ENCODE measurements at regions not wholly inside any gene's neighbourhood (a gene's known extent, or its start where the extent isn't known, plus 50 kb on each side); places are given as distances from the start of the nearest gene placed in this dataset.

DNA sequence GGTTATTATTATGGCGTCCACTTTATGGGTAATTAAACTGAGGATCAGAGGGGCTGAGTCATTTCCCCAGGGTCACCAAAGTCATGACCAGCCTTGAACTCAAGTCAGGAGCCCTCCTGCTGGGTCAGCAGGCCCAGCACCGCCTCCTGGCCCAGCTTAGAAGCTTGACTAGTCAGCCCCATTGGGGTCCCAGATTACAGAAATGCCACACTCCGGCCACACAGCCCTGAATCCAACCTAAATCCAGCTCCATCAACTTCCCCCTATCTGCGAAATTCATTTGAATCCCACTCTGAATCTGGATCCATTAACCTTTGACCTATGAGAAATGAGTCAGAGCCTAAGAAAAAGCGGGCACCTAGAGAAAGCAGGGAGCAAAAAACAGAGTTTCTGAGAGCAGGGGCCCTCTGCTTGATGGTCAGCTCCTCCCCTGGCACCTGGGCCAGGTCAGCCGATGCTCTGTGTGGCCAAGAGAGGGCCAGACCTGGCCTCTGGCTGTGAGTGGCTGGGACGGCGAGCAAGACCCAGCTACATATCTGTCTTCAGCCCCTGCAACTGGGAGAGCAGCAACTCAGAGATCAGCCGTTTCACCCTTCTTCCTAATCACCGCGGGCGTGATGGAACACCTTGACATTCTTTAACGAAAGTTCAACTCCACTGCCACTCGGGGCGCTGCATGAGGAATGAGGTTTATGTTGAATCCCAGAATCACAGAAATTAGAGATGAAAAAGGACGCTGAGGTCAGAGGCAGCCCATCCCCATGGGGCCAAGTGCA is 196.1 kb downstream of the TRIM29 start:
- H3K27me3 Mint-ChIP-seq, result peaks cover 4% of the 10 kb centered on the region
- no peaks in the 10 kb centered on the region for H3K4me1 Mint-ChIP-seq
- no peak overlapping the region for H3K27ac Mint-ChIP-seq
- no peaks in the 10 kb centered on the region for H3K36me3 Mint-ChIP-seq
- H3K4me3 Mint-ChIP-seq, result no peak overlapping the region
- ATAC-seq (ENCODE audit: low read depth), result no peak
- DNase-seq, result no peak
- POLR2A ChIA-PET, result no interaction called here
- no peaks in the 10 kb centered on the region for H3K9me3 Mint-ChIP-seq

DNA sequence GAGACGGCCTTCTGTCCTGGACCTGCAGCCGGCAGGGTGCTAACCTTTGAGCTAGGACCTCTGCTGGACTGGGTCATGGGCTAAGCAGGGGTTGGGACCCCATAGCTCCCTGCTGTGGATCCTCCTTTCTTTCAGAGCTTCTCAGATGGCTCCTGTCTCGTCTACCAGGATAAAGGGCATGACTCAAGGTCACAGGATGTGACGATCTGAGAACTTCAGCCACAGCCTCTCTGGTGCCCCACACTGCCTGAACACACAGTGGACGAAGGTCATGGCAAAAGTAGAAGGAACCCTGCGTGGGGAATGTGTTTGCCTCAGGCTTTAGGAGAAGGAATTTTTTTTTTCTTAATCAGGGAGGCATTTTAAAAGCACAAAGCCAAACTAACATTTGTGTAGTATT is 196.7 kb downstream of the TRIM29 start:
- Mint-ChIP-seq H3K27me3 (peaks cover 4% of the 10 kb centered on the region), H3K4me3 (no peak overlapping the region), H3K27ac (no peak overlapping the region), H3K9me3 (no peaks in the 10 kb centered on the region), H3K36me3 (no peaks in the 10 kb centered on the region), H3K4me1 (no peaks in the 10 kb centered on the region)
- POLR2A ChIA-PET, result no interaction called here
- no peak for ATAC-seq (ENCODE audit: low read depth)
- DNase-seq, result no peak

DNA sequence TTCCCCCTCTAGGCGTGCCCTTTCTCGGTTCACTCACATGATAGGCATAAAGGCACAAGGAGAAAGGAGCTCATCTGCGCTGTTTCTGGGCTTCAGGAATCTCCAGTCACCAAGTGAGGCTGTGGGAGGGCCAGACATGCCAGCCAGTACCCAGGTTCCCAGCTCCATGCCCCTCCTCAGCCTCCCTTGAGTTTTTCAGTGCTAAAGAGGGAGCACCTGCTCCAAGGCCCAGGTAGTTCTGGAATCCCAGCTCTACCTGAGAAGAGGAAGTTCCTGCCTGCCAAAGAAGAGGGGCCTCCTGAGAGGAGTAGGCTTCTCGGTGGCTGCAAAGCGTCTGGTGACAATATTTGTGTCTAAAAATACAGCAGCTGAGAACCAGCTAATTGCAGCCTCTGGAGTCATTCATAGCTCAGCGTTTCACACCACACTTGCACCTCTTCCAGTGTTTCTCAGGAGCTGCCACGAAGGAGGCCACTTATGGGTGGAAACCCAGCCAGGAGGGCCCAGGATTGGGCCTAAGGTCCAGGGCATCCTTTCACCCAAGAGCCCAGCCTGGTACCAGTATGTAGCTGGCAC is 197.4 kb downstream of the TRIM29 start:
- Mint-ChIP-seq H3K9me3 (no peaks in the 10 kb centered on the region), H3K4me3 (no peak overlapping the region), H3K4me1 (no peaks in the 10 kb centered on the region), H3K27ac (no peak overlapping the region), H3K36me3 (no peaks in the 10 kb centered on the region), H3K27me3 (peaks cover 4% of the 10 kb centered on the region)
- POLR2A ChIA-PET, result no interaction called here
- no peak for DNase-seq
- ATAC-seq (ENCODE audit: low read depth), result no peak

DNA sequence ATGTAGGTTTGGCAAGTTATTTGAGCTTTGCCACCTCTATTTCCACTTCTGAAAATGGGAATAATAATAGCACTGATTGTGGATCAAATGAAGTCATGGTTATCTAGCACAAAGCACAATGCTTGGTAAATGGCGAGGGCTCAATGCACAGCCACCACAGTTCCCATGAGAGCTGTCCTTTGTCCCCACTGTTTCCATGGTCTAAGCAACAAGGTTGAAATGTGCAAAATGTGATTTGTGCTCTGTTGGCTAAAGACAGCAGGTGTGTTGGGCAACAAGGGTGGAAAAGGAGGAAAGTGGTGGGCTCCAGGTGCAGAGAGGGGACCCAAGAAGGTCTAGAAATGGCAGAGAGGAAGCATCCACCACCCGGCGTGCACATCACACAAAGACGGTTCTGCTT is 200.5 kb downstream of the TRIM29 start:
- POLR2A ChIA-PET, result no interaction called here
- no peaks in the 10 kb centered on the region for H3K9me3 Mint-ChIP-seq
- DNase-seq, result no peak
- no peaks in the 10 kb centered on the region for H3K36me3 Mint-ChIP-seq
- no peaks in the 10 kb centered on the region for H3K4me1 Mint-ChIP-seq
- H3K27me3 Mint-ChIP-seq, result peaks cover 2% of the 10 kb centered on the region
- H3K27ac Mint-ChIP-seq, result no peak overlapping the region
- H3K4me3 Mint-ChIP-seq, result no peak overlapping the region
- ATAC-seq (ENCODE audit: low read depth), result no peak

DNA sequence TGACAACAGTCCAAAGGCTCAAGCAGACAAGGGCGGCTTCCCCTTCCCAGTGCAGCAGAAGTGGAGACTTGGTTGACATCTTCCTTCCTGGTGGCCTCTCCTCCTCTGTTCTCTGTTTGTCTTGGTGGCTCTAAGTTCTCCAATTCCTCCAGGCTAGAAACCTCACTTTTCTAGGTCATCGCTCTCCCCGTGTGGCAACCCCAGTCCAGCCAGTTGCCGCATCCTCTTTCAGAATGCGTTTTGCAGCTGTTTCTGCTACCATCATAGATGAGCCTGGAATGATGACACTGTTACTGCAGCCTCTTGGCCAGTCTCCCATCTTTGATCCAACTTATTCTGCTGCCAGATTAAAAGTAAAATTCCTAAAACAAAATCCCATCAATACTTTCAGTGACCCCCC is 201.5 kb downstream of the TRIM29 start:
- DNase-seq (no peak), ATAC-seq (ENCODE audit: low read depth) (no peak)
- no peak overlapping the region for H3K27ac Mint-ChIP-seq
- H3K27me3 Mint-ChIP-seq, result peaks cover 6% of the 10 kb centered on the region
- H3K9me3 Mint-ChIP-seq, result no peaks in the 10 kb centered on the region
- no peak overlapping the region for H3K4me3 Mint-ChIP-seq
- POLR2A ChIA-PET, result no interaction called here
- H3K4me1 Mint-ChIP-seq, result no peaks in the 10 kb centered on the region
- H3K36me3 Mint-ChIP-seq, result no peaks in the 10 kb centered on the region

DNA sequence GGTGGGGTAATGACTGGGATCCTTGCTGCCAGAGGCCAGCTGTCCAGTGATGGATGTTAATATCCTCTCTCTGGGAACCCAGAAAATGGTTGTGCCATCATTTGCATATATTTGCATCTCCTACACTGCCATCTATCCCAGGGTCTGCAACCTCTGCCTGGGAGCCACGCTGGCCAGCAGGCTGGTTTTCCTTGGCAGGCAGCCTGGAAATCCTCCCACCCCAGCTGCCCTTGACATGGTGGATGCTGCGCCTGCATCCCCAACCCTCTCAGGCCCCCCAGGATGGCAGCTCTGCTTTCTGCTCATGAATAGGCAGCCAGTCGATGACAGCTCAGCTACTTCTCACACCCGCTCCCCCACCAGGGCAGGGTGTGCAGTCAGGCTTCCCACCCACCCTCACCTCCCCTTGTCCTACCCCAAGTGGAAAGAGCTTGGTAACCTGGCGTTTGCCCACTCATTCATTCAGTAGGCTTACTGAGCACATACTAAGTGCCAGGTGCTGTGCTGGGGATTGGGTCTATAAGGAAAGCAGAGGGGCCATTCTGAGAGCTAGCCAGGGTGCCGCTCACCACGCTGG is 202.5 kb downstream of the TRIM29 start:
- H3K27me3 Mint-ChIP-seq, result peaks cover 8% of the 10 kb centered on the region
- no peak for ATAC-seq (ENCODE audit: low read depth)
- no peak overlapping the region for H3K27ac Mint-ChIP-seq
- H3K36me3 Mint-ChIP-seq, result no peaks in the 10 kb centered on the region
- no peaks in the 10 kb centered on the region for H3K9me3 Mint-ChIP-seq
- POLR2A ChIA-PET, result no interaction called here
- no peaks in the 10 kb centered on the region for H3K4me1 Mint-ChIP-seq
- DNase-seq, result no peak
- no peak overlapping the region for H3K4me3 Mint-ChIP-seq

DNA sequence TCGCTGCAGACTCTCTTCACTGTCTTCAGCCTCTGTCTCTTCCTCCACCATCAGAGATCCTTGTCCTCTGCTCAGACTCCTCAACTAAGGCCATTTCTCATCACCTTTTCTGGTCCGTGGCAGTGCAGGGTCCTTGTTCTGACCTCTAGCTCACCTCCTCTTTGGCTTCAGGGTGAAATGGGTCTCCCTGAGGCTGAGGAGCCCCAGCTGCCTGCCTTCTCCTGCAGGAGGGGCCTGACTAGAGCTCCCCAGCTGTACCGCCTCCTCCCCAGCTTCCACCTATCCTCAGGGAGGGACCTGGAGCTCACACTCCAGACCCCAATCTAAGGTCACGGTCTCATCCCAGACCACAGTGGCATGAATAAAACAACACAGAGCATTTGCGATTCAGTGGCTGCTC is 203.0 kb downstream of the TRIM29 start:
- no peaks in the 10 kb centered on the region for H3K9me3 Mint-ChIP-seq
- peaks cover 8% of the 10 kb centered on the region for H3K27me3 Mint-ChIP-seq
- no peaks in the 10 kb centered on the region for H3K4me1 Mint-ChIP-seq
- POLR2A ChIA-PET, result no interaction called here
- H3K27ac Mint-ChIP-seq, result no peak overlapping the region
- DNase-seq (no peak), ATAC-seq (ENCODE audit: low read depth) (no peak)
- H3K4me3 Mint-ChIP-seq, result no peak overlapping the region
- H3K36me3 Mint-ChIP-seq, result no peaks in the 10 kb centered on the region

DNA sequence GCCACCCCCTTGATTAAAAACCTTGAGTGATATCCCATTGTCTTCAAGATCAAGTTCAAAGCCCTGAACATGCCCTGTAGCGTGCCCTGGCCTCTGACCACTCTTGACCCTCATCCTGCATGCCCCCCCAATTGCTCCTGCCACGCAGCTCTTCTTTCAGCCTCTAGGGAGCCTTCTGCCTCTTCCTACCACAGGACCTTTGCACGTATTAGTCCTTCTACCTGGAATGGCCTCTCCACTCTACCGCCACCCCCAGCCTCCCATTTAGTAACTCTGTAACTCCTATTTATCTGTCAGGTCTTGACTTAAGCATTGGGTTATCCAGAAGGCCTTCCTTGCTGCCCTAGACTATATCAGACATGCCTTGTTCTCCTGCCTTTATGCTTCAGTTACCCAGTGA is 203.6 kb downstream of the TRIM29 start:
- ATAC-seq (ENCODE audit: low read depth) (no peak), DNase-seq (no peak)
- Mint-ChIP-seq H3K27ac (no peak overlapping the region), H3K4me3 (no peak overlapping the region), H3K36me3 (no peaks in the 10 kb centered on the region), H3K27me3 (peaks cover 8% of the 10 kb centered on the region), H3K4me1 (no peaks in the 10 kb centered on the region), H3K9me3 (no peaks in the 10 kb centered on the region)
- POLR2A ChIA-PET, result no interaction called here

DNA sequence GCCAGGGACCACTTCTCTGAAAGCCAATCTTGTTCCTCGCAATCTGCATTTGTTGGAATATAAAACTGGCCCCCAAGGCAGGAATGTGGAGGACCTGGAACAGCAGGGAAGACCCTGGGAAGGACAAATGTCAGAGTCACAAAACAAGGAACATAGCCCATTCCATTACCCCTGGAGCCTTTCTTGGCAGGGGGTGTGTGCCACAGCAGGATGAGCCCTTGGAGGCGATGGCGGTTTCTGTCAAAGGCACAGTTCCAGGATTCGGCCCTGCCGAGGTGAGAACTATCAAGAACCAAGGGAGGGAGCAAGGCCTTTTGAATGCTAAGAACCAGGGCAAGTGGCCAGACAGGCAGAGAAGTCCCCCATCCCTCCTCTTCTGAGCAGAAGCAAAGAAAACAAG is 204.3 kb downstream of the TRIM29 start:
- ATAC-seq (ENCODE audit: low read depth) (no peak), DNase-seq (no peak)
- Mint-ChIP-seq H3K4me1 (no peaks in the 10 kb centered on the region), H3K27ac (no peak overlapping the region), H3K27me3 (peaks cover 8% of the 10 kb centered on the region), H3K4me3 (no peak overlapping the region), H3K36me3 (no peaks in the 10 kb centered on the region), H3K9me3 (no peaks in the 10 kb centered on the region)
- POLR2A ChIA-PET, result no interaction called here

DNA sequence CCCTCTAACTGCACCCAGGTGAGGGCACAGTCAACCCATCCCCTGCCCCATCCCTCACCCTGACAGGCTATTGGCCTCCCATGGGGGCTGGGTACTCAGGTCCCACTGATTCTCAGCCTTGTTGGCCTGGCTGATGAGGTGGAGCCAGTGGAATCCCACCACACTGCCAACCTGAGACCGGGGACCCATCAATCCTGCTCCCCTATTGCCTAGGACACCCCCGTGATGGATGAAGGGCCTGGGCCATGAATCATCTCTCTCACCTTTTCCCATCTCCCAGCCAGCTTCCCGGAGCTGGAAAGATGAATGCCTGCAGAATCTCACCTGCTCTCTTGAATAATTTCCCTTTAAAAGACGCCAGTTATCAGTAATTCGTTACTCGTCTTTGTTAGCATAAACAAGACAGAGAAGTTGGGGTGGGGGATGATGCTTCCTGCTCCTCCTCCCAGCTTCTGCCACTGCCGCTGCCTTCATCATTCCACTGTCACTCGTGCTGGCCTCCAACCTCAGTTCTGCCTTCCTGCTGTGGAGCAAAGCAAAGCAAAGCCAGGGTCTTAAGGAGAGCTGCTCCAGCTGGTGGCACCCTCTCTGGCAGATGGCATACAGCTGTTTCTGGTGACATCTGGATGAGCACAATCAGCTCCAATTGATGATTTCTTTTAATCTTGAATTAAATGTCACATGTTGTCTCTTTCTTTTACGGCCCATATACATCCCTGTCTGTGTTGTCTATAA is 204.0 kb upstream of the NECTIN1 start:
- H3K9me3 Mint-ChIP-seq, result no peaks in the 10 kb centered on the region
- no peak overlapping the region for H3K4me3 Mint-ChIP-seq
- DNase-seq (no peak), ATAC-seq (ENCODE audit: low read depth) (no peak)
- no peaks in the 10 kb centered on the region for H3K36me3 Mint-ChIP-seq
- POLR2A ChIA-PET, result interaction anchor here (0.6 kb wide), 1 partner anchor 100 kb away, joined by 4 read pairs; no protein-coding TSS in a partner anchor
- no peaks in the 10 kb centered on the region for H3K4me1 Mint-ChIP-seq
- peaks cover 8% of the 10 kb centered on the region for H3K27me3 Mint-ChIP-seq
- H3K27ac Mint-ChIP-seq, result no peak overlapping the region

DNA sequence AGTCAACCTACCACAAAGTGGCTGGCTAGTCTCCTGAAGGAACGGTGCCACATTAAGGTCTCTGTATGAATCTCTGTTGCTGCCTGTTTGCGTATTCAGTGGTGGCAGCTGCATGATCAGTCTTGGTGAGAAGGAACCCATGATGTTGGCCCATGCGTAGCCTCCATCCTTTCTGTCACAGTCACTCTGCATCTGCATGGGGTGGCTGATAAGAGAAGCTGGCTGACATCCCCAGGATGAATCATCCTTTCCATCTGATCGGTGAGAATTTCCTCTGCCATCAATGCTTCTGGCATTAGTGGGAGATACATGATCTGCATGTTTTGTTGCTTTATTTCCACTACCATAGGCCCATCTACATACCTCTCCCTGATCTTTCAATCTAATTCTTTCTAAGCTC is 199.0 kb upstream of the NECTIN1 start:
- Mint-ChIP-seq H3K27me3 (peaks cover 10% of the 10 kb centered on the region), H3K4me1 (no peaks in the 10 kb centered on the region)
- ATAC-seq (ENCODE audit: low read depth), result no peak

DNA sequence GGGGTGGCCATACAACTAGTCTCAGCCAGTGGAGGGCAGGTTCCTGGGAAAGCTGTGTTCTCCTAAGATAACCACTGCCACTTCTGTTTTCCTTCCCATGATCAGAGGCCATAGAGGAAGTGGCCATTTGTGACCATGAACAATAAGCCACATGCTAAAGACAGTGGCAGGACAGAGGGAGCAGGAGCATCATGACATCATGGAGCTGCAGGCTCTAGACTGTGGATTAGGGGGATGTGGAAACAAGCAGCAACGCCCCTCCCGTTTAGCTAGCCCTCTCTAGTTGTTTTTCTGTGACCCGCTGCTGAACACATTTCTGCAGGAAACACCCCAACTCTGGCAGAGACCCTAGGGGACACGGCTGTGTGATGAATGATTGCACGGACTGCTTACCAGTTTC is 195.0 kb upstream of the NECTIN1 start:
- H3K4me3 Mint-ChIP-seq, result no peak overlapping the region
- ATAC-seq (ENCODE audit: low read depth) (no peak), DNase-seq (no peak)
- H3K27me3 Mint-ChIP-seq, result peaks cover 9% of the 10 kb centered on the region
- H3K9me3 Mint-ChIP-seq, result no peaks in the 10 kb centered on the region
- H3K27ac Mint-ChIP-seq, result no peak overlapping the region
- POLR2A ChIA-PET, result no interaction called here
- no peaks in the 10 kb centered on the region for H3K4me1 Mint-ChIP-seq
- no peaks in the 10 kb centered on the region for H3K36me3 Mint-ChIP-seq

More for the DNA sequence above, 199.0 kb upstream of the NECTIN1 start:
- H3K36me3 Mint-ChIP-seq, result no peaks in the 10 kb centered on the region
- POLR2A ChIA-PET, result no interaction called here
- no peak overlapping the region for H3K27ac Mint-ChIP-seq
- no peak overlapping the region for H3K4me3 Mint-ChIP-seq
- no peak for DNase-seq
- no peaks in the 10 kb centered on the region for H3K9me3 Mint-ChIP-seq

DNA sequence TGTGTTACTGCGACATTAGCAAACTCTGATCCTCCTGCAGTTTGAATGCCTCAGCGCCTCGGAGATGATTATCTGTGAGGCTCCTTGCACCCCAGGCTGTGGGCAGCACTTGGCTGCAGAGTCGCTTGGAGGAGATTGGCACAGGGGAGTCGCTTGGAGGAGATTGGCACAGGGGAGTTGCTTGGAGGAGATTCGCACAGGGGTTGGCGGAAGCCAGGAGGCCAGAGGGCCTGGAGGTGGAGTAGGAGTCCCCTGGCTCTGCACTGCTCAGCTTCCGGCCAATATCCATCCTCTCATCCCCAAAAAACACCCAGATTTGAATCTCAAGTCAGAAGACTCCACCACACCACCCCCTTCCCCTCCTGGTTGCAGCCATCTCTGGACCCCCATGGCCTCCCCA is 192.6 kb upstream of the NECTIN1 start:
- no peak overlapping the region for H3K27ac Mint-ChIP-seq
- no peaks in the 10 kb centered on the region for H3K4me1 Mint-ChIP-seq
- ATAC-seq (ENCODE audit: low read depth) (no peak), DNase-seq (no peak)
- no peaks in the 10 kb centered on the region for H3K9me3 Mint-ChIP-seq
- H3K36me3 Mint-ChIP-seq, result no peaks in the 10 kb centered on the region
- peaks cover 11% of the 10 kb centered on the region for H3K27me3 Mint-ChIP-seq
- POLR2A ChIA-PET, result no interaction called here
- H3K4me3 Mint-ChIP-seq, result no peak overlapping the region
